GM12878 (cell line): ENCODE measurements at regions not wholly inside any gene's neighbourhood (a gene's known extent, or its start where the extent isn't known, plus 50 kb on each side); places are given as distances from the start of the nearest gene placed in this dataset.

ENCODE experiments used
- ATAC-seq: fragments of 200-7000 bp; cut with Tn5 transposase; 3 replicates; pipeline ENCODE4 v1.9.1; 2020; ENCODE audit warnings: mild to moderate bottlenecking, moderate library complexity
- BruUV-seq: library from RNA; stranded (reverse); fragments of 400-500 nt; replicated peaks from 2 replicates; lab custom pipeline; 2021; lab: Mats Ljungman, UMichigan
- CTCF ChIA-PET: fragments of 300-600 bp; sonication (Branson Sonifier 250); formaldehyde crosslinking; extraction: SDS; loops from one replicate; lab custom pipeline; 2021; ENCODE audit warnings: inconsistent platforms; lab: Yijun Ruan, JAX
- POLR2A ChIA-PET: fragments of 350-600 bp; formaldehyde crosslinking; extraction: SDS; loops from one replicate; lab custom pipeline; 2021; ENCODE audit warnings: inconsistent platforms; lab: Charles Lee
- RAD21 ChIA-PET: fragments of 300-600 bp; sonication (Branson Sonifier 250); formaldehyde crosslinking; loops from one replicate; lab custom pipeline; 2023; ENCODE audit warnings: antibody characterized with exemption; ENCODE audit not compliant: unreplicated experiment; lab: Charles Lee
- SMC1A ChIA-PET: fragments of 300-600 bp; sonication (Branson Sonifier 250); formaldehyde crosslinking; loops from one replicate; lab custom pipeline; 2023; ENCODE audit not compliant: unreplicated experiment, uncharacterized antibody; lab: Charles Lee
- DNase-seq: peaks from one replicate; pipeline ENCODE4 v3.0.0-alpha.2; 2011; ENCODE audit warnings: low read depth, low spot score
- FAIRE-seq: peaks from 3 replicates; lab custom pipeline; 2011; peaks lifted over from hg19 to GRCh38; lab: Jason Lieb, UNC
- H2AFZ ChIP-seq: 2 replicates; pipeline ENCODE4 v1.6.0; 2011; ENCODE audit warnings: low read depth, low read length, control low read depth; ENCODE audit not compliant: control insufficient read depth
- H3K27ac ChIP-seq: 2 replicates; pipeline ENCODE4 v1.5.1; 2011; ENCODE audit warnings: control low read depth; ENCODE audit not compliant: control insufficient read depth, insufficient read depth
- H3K27me3 ChIP-seq, 2 experiments: replicated peaks in 1 of 2; 2 replicates each; pipeline versions ENCODE4 v1.6.0 to v1.6.1; 2011; ENCODE audit warnings: low read length in 1 of 2; ENCODE audit not compliant: control insufficient read depth in 2 of 2, insufficient read depth in 2 of 2
- H3K36me3 ChIP-seq, 2 experiments: 2 replicates each; pipeline ENCODE4 v1.5.1; 2011; ENCODE audit warnings: low read length in 1 of 2; ENCODE audit not compliant: control insufficient read depth in 2 of 2, insufficient read depth in 2 of 2
- H3K4me1 ChIP-seq: 2 replicates; pipeline ENCODE4 v1.6.1; 2011; ENCODE audit warnings: mild to moderate bottlenecking, low read length, moderate library complexity, mixed read lengths; ENCODE audit not compliant: control insufficient read depth, insufficient read depth
- H3K4me2 ChIP-seq: 2 replicates; pipeline ENCODE4 v1.6.0; 2011; ENCODE audit warnings: control low read depth; ENCODE audit not compliant: control insufficient read depth, insufficient read depth
- H3K4me3 ChIP-seq: fragments of 200-600 bp; sonication (generic); 2 replicates; pipeline ENCODE4 v1.5.1; 2016
- H3K79me2 ChIP-seq: 2 replicates; pipeline ENCODE4 v1.6.0; 2011; ENCODE audit warnings: low read length; ENCODE audit not compliant: control insufficient read depth, insufficient read depth
- H3K9ac ChIP-seq: 2 replicates; pipeline ENCODE4 v1.8.0; 2011; ENCODE audit warnings: low read length, control low read depth, mixed read lengths; ENCODE audit not compliant: control insufficient read depth, insufficient read depth
- H3K9me3 ChIP-seq: replicated peaks from 3 replicates; pipeline ENCODE4 v1.5.1; 2011; ENCODE audit warnings: mild to moderate bottlenecking, low read length; ENCODE audit not compliant: control insufficient read depth, insufficient read depth
- H4K20me1 ChIP-seq: 2 replicates; pipeline ENCODE4 v1.6.0; 2011; ENCODE audit not compliant: control insufficient read depth, insufficient read depth
- BACH1 ChIP-seq: fragments of 450-650 bp; IDR thresholded peaks from 2 replicates; pipeline ENCODE4 v1.6.1; 2017; ENCODE audit warnings: mild to moderate bottlenecking, borderline replicate concordance
- BRCA1 ChIP-seq: IDR thresholded peaks from 2 replicates; pipeline ENCODE4 v1.6.1; 2011; ENCODE audit warnings: low read depth, low read length, improper control_type of control experiment
- CBX3 ChIP-seq: fragments of 200-600 bp; sonication (generic); IDR thresholded peaks from 2 replicates; pipeline ENCODE4 v1.6.1; 2016; ENCODE audit warnings: low read depth, borderline replicate concordance
- CREM ChIP-seq: IDR thresholded peaks from 2 replicates; pipeline ENCODE4 v1.6.1; 2014; ENCODE audit warnings: antibody characterized with exemption, low read depth
- EED ChIP-seq: sonication (generic); IDR thresholded peaks from 2 replicates; pipeline ENCODE4 v1.6.1; 2016; ENCODE audit warnings: antibody characterized with exemption, low read depth
- HDAC2 ChIP-seq: fragments of 200-600 bp; sonication (generic); IDR thresholded peaks from 2 replicates; pipeline ENCODE4 v1.6.1; 2017
- JUND ChIP-seq: IDR thresholded peaks from 2 replicates; pipeline ENCODE4 v1.6.1; 2012; ENCODE audit warnings: low read depth, mild to moderate bottlenecking, low read length, improper control_type of control experiment, moderate library complexity
- KAT2A ChIP-seq: conservative IDR thresholded peaks from 2 replicates; pipeline ENCODE4 v1.6.1; 2011; ENCODE audit warnings: low read depth, low read length; ENCODE audit not compliant: control insufficient read depth
- NKRF ChIP-seq: fragments of 450-650 bp; conservative IDR thresholded peaks from 2 replicates; pipeline ENCODE4 v1.6.1; 2017; ENCODE audit warnings: mild to moderate bottlenecking, moderate library complexity
- ZNF592 ChIP-seq: fragments of 450-650 bp; IDR thresholded peaks from 2 replicates; pipeline ENCODE4 v1.6.1; 2017; ENCODE audit warnings: mild to moderate bottlenecking, moderate library complexity
- ZNF622 ChIP-seq: fragments of 450-650 bp; IDR thresholded peaks from 2 replicates; pipeline ENCODE4 v1.6.1; 2017; ENCODE audit warnings: mild to moderate bottlenecking, inconsistent platforms
- WGBS: methylation state at CpG from one replicate; pipeline ENCODE4 v1.1.6; 2016; ENCODE audit warnings: low lambda C conversion rate; ENCODE audit not compliant: insufficient replicate concordance, insufficient coverage; ENCODE audit errors: missing lambda C conversion rate; 5-methylcytosine and 5-hydroxymethylcytosine counted together
- in situ Hi-C: fragments of 300-500 bp; cut with MboI; formaldehyde crosslinking; loops from 9 replicates; pipeline ENCODE4 v1.14.3; 2018; ENCODE audit warnings: mixed read lengths
- intact Hi-C: fragments of 100-400 bp; cut with micrococcal nuclease; formaldehyde crosslinking; loops from one replicate; pipeline ENCODE4 v1.14.2; 2022; ENCODE audit not compliant: unreplicated experiment

GRCh38 chr12:87814625-87815024 is 214.6 kb downstream of the C12orf50 start:
- ChIA-PET POLR2A (interaction anchor here (0.7 kb wide), 1 partner anchor 744 kb away, joined by 3 read pairs; no protein-coding TSS in a partner anchor), RAD21 (no interaction called here), SMC1A (no interaction called here), CTCF (no interaction called here)
- H3K4me1 ChIP-seq = no peaks in the 10 kb centered on the region
- no peak for ATAC-seq
- intact Hi-C loops (no loop called here), in situ Hi-C loops (no loop called here)
- DNase-seq = no peak
- FAIRE-seq = no peak
- 29% methylated on average over 2 of the region's 2 CpGs for WGBS
- no peaks in the 10 kb centered on the region for H3K27me3 ChIP-seq
- no peak overlapping the region for H3K4me2 ChIP-seq
- no peak overlapping the region for H2AFZ ChIP-seq
- no peak for TF ChIP-seq KAT2A
- no peak for TF ChIP-seq ZNF622
- no peak for TF ChIP-seq NKRF
- TF ChIP-seq CREM = no peak
- TF ChIP-seq BRCA1 = no peak
- TF ChIP-seq HDAC2 = no peak
- TF ChIP-seq ZNF592 = no peak
- TF ChIP-seq EED = no peak
- TF ChIP-seq JUND = no peak
- TF ChIP-seq BACH1 = no peak
- no peak for TF ChIP-seq CBX3
- no peak overlapping the region for H3K27ac ChIP-seq
- H3K9me3 ChIP-seq = no peaks in the 10 kb centered on the region
- no peak overlapping the region for H3K4me3 ChIP-seq
- H3K36me3 ChIP-seq = no peaks in the 10 kb centered on the region
- H3K9ac ChIP-seq = no peak overlapping the region
- H4K20me1 ChIP-seq = no peaks in the 10 kb centered on the region
- H3K79me2 ChIP-seq = no peaks in the 10 kb centered on the region
- no TSS peak for BruUV-seq
